Esophagus squamous epithelium (tissue), 5 donors: ENCODE measurements at regions not wholly inside any gene's neighbourhood (a gene's known extent, or its start where the extent isn't known, plus 50 kb on each side); places are given as distances from the start of the nearest gene placed in this dataset.

Experiments
- DNase-seq: peaks from one replicate; lab custom pipeline; 2025; lab: John Stamatoyannopoulos, UW
- H3K27ac ChIP-seq, 4 donors: fragments of 200-600 bp; sonication (generic); one replicate each; pipeline ENCODE4 v1.5.1; 2016 to 2019; ENCODE audit warnings: mild to moderate bottlenecking in 1 of 4
- H3K27me3 ChIP-seq, 4 donors: fragments of 200-600 bp; sonication (generic); 1 replicate in 3 of 4; 2 replicates in 1 of 4; pipeline versions ENCODE4 v1.5.1 to v1.6.0; 2017 to 2021; ENCODE audit warnings: antibody characterized with exemption in 1 of 4
- H3K36me3 ChIP-seq, 3 donors: fragments of 200-600 bp; sonication (generic); one replicate each; pipeline ENCODE4 v1.5.1; 2016 to 2019
- H3K4me1 ChIP-seq, 3 donors: fragments of 200-600 bp; sonication (generic); one replicate each; pipeline ENCODE4 v1.5.1; 2017 to 2019
- H3K4me3 ChIP-seq, 4 donors: fragments of 200-600 bp; sonication (generic); 1 replicate in 3 of 4; 2 replicates in 1 of 4; pipeline ENCODE4 v1.5.1; 2016 to 2019; ENCODE audit warnings: mild to moderate bottlenecking in 2 of 4, moderate library complexity in 1 of 4
- H3K9me3 ChIP-seq, 3 donors: fragments of 200-600 bp; sonication (generic); one replicate each; pipeline ENCODE4 v1.5.1; 2016 to 2019
- POLR2A ChIP-seq, 4 donors: fragments of 450-650 bp; IDR thresholded peaks; one replicate each; pipeline ENCODE4 v1.6.1; 2017; ENCODE audit warnings: antibody characterized with exemption in 4 of 4, mild to moderate bottlenecking in 4 of 4, moderate library complexity in 3 of 4
- WGBS, 2 donors: methylation state at CpG; one replicate each; pipeline ENCODE4 v1.1.5; 2018; 5-methylcytosine and 5-hydroxymethylcytosine counted together
- intact Hi-C: fragments of 100-400 bp; cut with DNase I; formaldehyde crosslinking; loops from one replicate; pipeline ENCODE4 v1.15.0; 2022
- TF ChIP-seq, protein P1 (sequence below), 6 experiments: fragments of 450-650 bp in 4 of 6; fragments of 200-600 bp in 2 of 6; sonication (generic) in 2 of 6; IDR thresholded peaks; one replicate each; pipeline ENCODE4 v1.5.1; 2016 to 2019; ENCODE audit warnings: antibody characterized with exemption in 6 of 6, mild to moderate bottlenecking in 4 of 6, moderate library complexity in 4 of 6
- donor health status: DM: yes; HTN: yes; CAD: no.

DNA sequence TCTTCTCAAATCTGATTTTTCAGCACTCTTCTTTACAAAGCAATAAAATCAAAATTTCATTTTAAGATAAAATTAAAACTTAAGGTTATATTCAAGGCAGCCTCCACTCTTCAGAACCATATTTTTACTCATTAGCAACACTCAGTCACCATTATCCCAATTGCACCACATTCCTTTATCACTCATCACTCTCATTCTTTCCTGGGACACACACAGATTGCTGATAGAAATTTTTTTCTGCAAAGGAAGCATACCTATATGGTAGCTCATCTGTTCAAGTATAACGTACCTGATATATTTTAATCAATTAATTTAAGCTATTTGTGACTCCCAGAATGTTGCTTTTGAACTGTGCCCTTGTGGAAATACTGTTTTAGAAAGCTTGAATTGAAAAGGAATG lies 1559.3 kb upstream of the ZEB2 start:
- Histone ChIP-seq H3K27ac (no peak overlapping the region), H3K9me3 (no peaks in the 10 kb centered on the region), H3K4me1 (no peaks in the 10 kb centered on the region), H3K36me3 (no peaks in the 10 kb centered on the region), H3K4me3 (no peak overlapping the region), H3K27me3 (no peaks in the 10 kb centered on the region)
- intact Hi-C loops: no loop called here
- no peak for DNase-seq
- WGBS, 2 donors: 50 to 81% methylated on average over 1 of the region's 1 CpG
- TF ChIP-seq, protein P1, sequence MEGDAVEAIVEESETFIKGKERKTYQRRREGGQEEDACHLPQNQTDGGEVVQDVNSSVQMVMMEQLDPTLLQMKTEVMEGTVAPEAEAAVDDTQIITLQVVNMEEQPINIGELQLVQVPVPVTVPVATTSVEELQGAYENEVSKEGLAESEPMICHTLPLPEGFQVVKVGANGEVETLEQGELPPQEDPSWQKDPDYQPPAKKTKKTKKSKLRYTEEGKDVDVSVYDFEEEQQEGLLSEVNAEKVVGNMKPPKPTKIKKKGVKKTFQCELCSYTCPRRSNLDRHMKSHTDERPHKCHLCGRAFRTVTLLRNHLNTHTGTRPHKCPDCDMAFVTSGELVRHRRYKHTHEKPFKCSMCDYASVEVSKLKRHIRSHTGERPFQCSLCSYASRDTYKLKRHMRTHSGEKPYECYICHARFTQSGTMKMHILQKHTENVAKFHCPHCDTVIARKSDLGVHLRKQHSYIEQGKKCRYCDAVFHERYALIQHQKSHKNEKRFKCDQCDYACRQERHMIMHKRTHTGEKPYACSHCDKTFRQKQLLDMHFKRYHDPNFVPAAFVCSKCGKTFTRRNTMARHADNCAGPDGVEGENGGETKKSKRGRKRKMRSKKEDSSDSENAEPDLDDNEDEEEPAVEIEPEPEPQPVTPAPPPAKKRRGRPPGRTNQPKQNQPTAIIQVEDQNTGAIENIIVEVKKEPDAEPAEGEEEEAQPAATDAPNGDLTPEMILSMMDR (IDR thresholded peaks at IDR 0.05): no peak
- no peak for TF ChIP-seq POLR2A (IDR thresholded peaks at IDR 0.05)

DNA sequence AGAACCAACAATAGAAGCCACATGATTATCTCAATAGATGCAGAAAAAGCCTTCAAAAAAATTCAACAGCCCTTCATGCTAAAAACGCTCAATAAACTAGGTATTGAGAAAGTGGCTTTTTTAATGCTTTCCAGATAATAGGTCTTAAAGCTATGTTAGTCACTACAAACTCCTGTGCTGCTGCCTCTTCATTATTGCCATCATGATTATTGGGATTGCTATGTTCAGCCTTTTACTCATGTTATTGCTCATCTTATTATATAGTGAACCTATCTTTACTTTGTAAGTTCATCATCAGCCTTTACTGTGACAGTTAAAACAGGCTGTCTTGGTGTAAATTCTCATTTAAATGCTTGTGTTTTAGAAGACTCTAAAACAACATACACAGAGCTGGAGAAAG lies 1557.2 kb upstream of the ZEB2 start:
- DNase-seq: no peak
- intact Hi-C loops: no loop called here
- WGBS, 2 donors: 82 to 89% methylated on average over 1 of the region's 1 CpG
- Histone ChIP-seq H3K4me1 (no peaks in the 10 kb centered on the region), H3K36me3 (no peaks in the 10 kb centered on the region), H3K4me3 (no peak overlapping the region), H3K9me3 (no peaks in the 10 kb centered on the region), H3K27me3 (no peaks in the 10 kb centered on the region), H3K27ac (no peak overlapping the region)
- no peak for TF ChIP-seq POLR2A (IDR thresholded peaks at IDR 0.05)
- TF ChIP-seq, protein P1 (IDR thresholded peaks at IDR 0.05): no peak

DNA sequence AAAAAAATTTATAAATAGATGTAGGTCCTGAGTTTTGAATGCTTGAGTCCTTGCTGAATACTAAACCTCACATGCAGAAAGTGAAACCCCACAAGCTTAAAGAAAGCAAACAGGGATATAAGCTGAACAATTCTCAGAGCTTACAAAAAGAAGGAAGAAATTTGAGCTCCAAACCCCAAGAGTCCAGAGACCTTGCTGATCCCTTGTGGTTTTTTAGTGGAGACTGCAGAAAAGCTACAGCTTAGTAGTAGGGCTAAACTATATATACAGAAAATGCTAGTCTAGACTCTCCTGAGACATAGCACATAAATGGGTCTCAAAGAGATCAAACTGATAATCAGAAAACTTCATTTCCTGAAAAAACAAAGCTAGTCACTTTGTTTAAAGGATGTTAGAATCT lies 1548.1 kb upstream of the ZEB2 start:
- H3K4me3 ChIP-seq: no peak overlapping the region
- H3K4me1 ChIP-seq: no peaks in the 10 kb centered on the region
- H3K36me3 ChIP-seq: no peaks in the 10 kb centered on the region
- intact Hi-C loops: no loop called here
- no peak for DNase-seq
- no peaks in the 10 kb centered on the region for H3K9me3 ChIP-seq
- H3K27ac ChIP-seq: no peak overlapping the region
- TF ChIP-seq POLR2A (IDR thresholded peaks at IDR 0.05): no peak
- no peaks in the 10 kb centered on the region for H3K27me3 ChIP-seq

DNA sequence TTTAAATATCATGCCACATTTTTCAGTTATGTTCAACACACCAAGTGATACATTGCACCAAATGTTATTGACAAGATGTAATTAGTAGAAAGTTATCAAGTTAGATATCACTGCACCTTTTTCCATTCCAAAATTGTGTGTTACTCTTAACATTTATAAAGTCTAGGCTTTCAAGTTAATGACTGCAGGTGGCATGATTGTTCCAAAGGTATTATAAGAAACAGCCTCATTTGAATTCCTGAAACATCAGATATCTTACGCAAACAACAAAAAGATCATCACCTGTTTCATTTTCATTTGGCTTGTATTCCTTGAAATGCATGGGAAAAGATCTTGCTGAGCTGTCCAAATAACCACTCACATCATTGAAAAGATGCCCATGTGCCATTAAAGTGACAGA lies 1528.2 kb upstream of the ZEB2 start:
- H3K9me3 ChIP-seq: no peaks in the 10 kb centered on the region
- no peaks in the 10 kb centered on the region for H3K36me3 ChIP-seq
- 84 to 85% methylated on average over 1 of the region's 1 CpG for WGBS, 2 donors
- intact Hi-C loops: no loop called here
- H3K27me3 ChIP-seq: no peaks in the 10 kb centered on the region
- H3K4me1 ChIP-seq: no peaks in the 10 kb centered on the region
- no peak overlapping the region for H3K4me3 ChIP-seq
- no peak for DNase-seq
- no peak overlapping the region for H3K27ac ChIP-seq
- TF ChIP-seq, protein P1 (IDR thresholded peaks at IDR 0.05): no peak
- TF ChIP-seq POLR2A (IDR thresholded peaks at IDR 0.05): no peak

DNA sequence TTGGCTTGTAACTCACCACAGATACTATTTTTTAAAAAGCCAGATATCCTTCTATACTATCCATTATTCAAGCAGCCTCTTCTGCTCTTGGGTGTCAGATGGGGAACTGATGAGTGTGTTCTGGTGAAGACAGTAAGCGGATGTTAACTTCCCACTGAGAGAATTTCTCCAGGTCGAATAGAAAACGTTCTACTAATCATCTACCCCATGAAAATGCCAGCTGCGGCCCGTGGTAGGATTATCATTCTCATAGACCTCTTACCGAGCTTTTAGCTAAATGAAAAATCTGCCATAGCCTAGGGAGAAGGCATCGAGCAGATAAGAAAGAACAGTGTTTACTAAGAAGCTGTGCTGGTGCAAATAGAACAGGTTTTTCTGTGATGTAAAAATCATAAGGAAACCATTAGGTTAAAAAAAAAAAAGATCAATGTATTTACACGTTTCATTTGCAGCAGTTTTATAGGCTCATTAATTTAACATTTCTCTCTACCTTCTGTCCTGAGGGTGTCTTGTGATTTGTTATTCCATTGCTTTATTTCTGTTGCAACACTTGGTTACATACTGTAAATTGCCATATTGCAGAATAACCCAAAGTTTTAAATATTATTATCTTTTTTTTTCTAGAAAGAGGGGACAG lies 1521.5 kb upstream of the ZEB2 start:
- Histone ChIP-seq H3K9me3 (no peaks in the 10 kb centered on the region), H3K27me3 (no peaks in the 10 kb centered on the region), H3K36me3 (no peaks in the 10 kb centered on the region), H3K4me3 (no peak overlapping the region), H3K27ac (no peak overlapping the region), H3K4me1 (no peaks in the 10 kb centered on the region)
- intact Hi-C loops: no loop called here
- no peak for TF ChIP-seq POLR2A (IDR thresholded peaks at IDR 0.05)
- TF ChIP-seq, protein P1 (IDR thresholded peaks at IDR 0.05): no peak
- no peak for DNase-seq
- 61 to 67% methylated on average over 8 of the region's 8 CpGs for WGBS, 2 donors

DNA sequence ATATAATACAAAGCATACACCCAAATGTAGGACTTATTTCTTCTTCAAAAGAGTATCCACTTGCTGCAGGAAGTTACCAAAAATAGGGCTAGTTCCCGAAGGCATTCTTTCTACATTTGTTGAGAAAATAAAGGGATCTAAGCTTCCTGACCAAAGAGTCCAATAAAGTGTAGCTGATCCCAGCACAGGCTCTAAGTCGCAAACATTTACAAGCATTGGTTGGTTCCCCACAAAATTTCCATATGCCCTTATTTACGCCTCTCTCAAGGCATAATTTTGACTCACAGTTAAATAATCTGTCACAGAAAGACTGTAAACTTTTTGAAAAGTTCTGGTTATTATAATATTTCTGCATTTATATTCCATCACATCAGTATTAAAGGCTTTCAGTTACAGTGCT lies 1520.1 kb upstream of the ZEB2 start:
- Histone ChIP-seq H3K4me1 (no peaks in the 10 kb centered on the region), H3K4me3 (no peak overlapping the region), H3K36me3 (no peaks in the 10 kb centered on the region), H3K27ac (no peak overlapping the region), H3K9me3 (no peaks in the 10 kb centered on the region), H3K27me3 (no peaks in the 10 kb centered on the region)
- TF ChIP-seq, protein P1 (IDR thresholded peaks at IDR 0.05): no peak
- no peak for TF ChIP-seq POLR2A (IDR thresholded peaks at IDR 0.05)
- no peak for DNase-seq
- intact Hi-C loops: no loop called here
- WGBS, 2 donors: 69 to 74% methylated on average over 3 of the region's 3 CpGs
